ENCODE measurements at regions not wholly inside any gene's neighbourhood (a gene's known extent, or its start where the extent isn't known, plus 50 kb on each side); places are given as distances from the start of the nearest gene placed in this dataset.

GRCh38 chr10:128215733-128216132, 89.5 kb upstream of the MKI67 start:
- TF ChIP-seq EZH2phosphoT487 (IDR thresholded peaks at IDR 0.05; ENCODE audit: borderline replicate concordance, low read length) (no peak), CTCF (IDR thresholded peaks at IDR 0.05; ENCODE audit: low read depth, low read length, poor library complexity, severe bottlenecking) (no peak)
- H3K9me2 ChIP-seq (replicated peaks; ENCODE audit: control insufficient read depth, low read length), result no peaks in the 10 kb centered on the region
- H3K4me3 ChIP-seq (ENCODE audit: low read length), result no peak overlapping the region

GRCh38 chr10:128217136-128217535, 90.9 kb upstream of the MKI67 start:
- H3K79me2 ChIP-seq (ENCODE audit: control insufficient read depth, low read length), result no peaks in the 10 kb centered on the region

More at GRCh38 chr10:128215733-128216132, 89.5 kb upstream of the MKI67 start:
- Histone ChIP-seq H4K20me1 (ENCODE audit: control insufficient read depth, insufficient read depth, low read depth, low read length) (no peaks in the 10 kb centered on the region), H3K79me2 (ENCODE audit: control insufficient read depth, low read length) (no peaks in the 10 kb centered on the region), H3F3A (ENCODE audit: control insufficient read depth, insufficient read depth) (no peaks in the 10 kb centered on the region), H3K9me3 (ENCODE audit: control insufficient read depth, insufficient read depth, low read length) (no peaks in the 10 kb centered on the region), H3K4me2 (ENCODE audit: low read length) (no peak overlapping the region), H3K27ac (ENCODE audit: low read depth, low read length) (no peak overlapping the region), H3K36me3 (ENCODE audit: control insufficient read depth, low read length) (no peaks in the 10 kb centered on the region), H3K27me3 (ENCODE audit: control insufficient read depth, low read length) (peaks cover 4% of the 10 kb centered on the region; the same call in 1 of the 2 replicates), H3K4me1 (ENCODE audit: control insufficient read depth, low read length) (peaks cover 5% of the 10 kb centered on the region)

GRCh38 chr10:128218161-128218560, 91.9 kb upstream of the MKI67 start:
- Histone ChIP-seq H3F3A (ENCODE audit: control insufficient read depth, insufficient read depth) (no peaks in the 10 kb centered on the region), H3K4me2 (ENCODE audit: low read length) (no peak overlapping the region), H3K27ac (ENCODE audit: low read depth, low read length) (no peak overlapping the region), H4K20me1 (ENCODE audit: control insufficient read depth, insufficient read depth, low read depth, low read length) (no peaks in the 10 kb centered on the region), H3K36me3 (ENCODE audit: control insufficient read depth, low read length) (no peaks in the 10 kb centered on the region), H3K4me1 (ENCODE audit: control insufficient read depth, low read length) (no peaks in the 10 kb centered on the region), H3K9me2 (replicated peaks; ENCODE audit: control insufficient read depth, low read length) (no peaks in the 10 kb centered on the region), H3K9me3 (ENCODE audit: control insufficient read depth, insufficient read depth, low read length) (no peaks in the 10 kb centered on the region), H3K27me3 (ENCODE audit: control insufficient read depth, low read length) (no peaks in the 10 kb centered on the region), H3K4me3 (ENCODE audit: low read length) (no peak overlapping the region), H3K79me2 (ENCODE audit: control insufficient read depth, low read length) (no peaks in the 10 kb centered on the region)
- TF ChIP-seq CTCF (IDR thresholded peaks at IDR 0.05; ENCODE audit: low read depth, low read length, poor library complexity, severe bottlenecking) (no peak), EZH2phosphoT487 (IDR thresholded peaks at IDR 0.05; ENCODE audit: borderline replicate concordance, low read length) (no peak)

More at GRCh38 chr10:128217136-128217535, 90.9 kb upstream of the MKI67 start:
- H3K27me3 ChIP-seq (ENCODE audit: control insufficient read depth, low read length), result peaks cover 3% of the 10 kb centered on the region; the same call in 1 of the 2 replicates
- no peaks in the 10 kb centered on the region for H3F3A ChIP-seq (ENCODE audit: control insufficient read depth, insufficient read depth)
- H3K4me2 ChIP-seq (ENCODE audit: low read length), result no peak overlapping the region
- no peaks in the 10 kb centered on the region for H3K9me2 ChIP-seq (replicated peaks; ENCODE audit: control insufficient read depth, low read length)
- no peaks in the 10 kb centered on the region for H3K36me3 ChIP-seq (ENCODE audit: control insufficient read depth, low read length)
- peaks cover 3% of the 10 kb centered on the region for H3K4me1 ChIP-seq (ENCODE audit: control insufficient read depth, low read length)
- H3K27ac ChIP-seq (ENCODE audit: low read depth, low read length), result no peak overlapping the region
- H4K20me1 ChIP-seq (ENCODE audit: control insufficient read depth, insufficient read depth, low read depth, low read length), result no peaks in the 10 kb centered on the region
- TF ChIP-seq CTCF (IDR thresholded peaks at IDR 0.05; ENCODE audit: low read depth, low read length, poor library complexity, severe bottlenecking) (no peak), EZH2phosphoT487 (IDR thresholded peaks at IDR 0.05; ENCODE audit: borderline replicate concordance, low read length) (no peak)
- H3K4me3 ChIP-seq (ENCODE audit: low read length), result no peak overlapping the region
- H3K9me3 ChIP-seq (ENCODE audit: control insufficient read depth, insufficient read depth, low read length), result no peaks in the 10 kb centered on the region

Data from DOHH2 (cell line).